GM12878 (cell line): ENCODE measurements at regions not wholly inside any gene's neighbourhood (a gene's known extent, or its start where the extent isn't known, plus 50 kb on each side); places are given as distances from the start of the nearest gene placed in this dataset.

Experiments used
- ELK1 ChIP-seq: IDR thresholded peaks from 2 replicates; pipeline ENCODE4 v1.6.1; 2012; ENCODE audit warnings: low read depth, low read length, improper control_type of control experiment
- NR2C1 ChIP-seq: fragments of 450-650 bp; IDR thresholded peaks from 2 replicates; pipeline ENCODE4 v1.6.1; 2017; ENCODE audit warnings: antibody characterized with exemption, mild to moderate bottlenecking, moderate library complexity
- SMC3 ChIP-seq: IDR thresholded peaks from 2 replicates; pipeline ENCODE4 v1.6.1; 2011; ENCODE audit warnings: low read length, improper control_type of control experiment, borderline replicate concordance
- USF2 ChIP-seq: IDR thresholded peaks from 2 replicates; pipeline ENCODE4 v1.6.1; 2011; ENCODE audit warnings: low read depth, low read length, improper control_type of control experiment, borderline replicate concordance

GRCh38 chr2:64391424-64391823, 62.5 kb upstream of the LGALSL start:
- TF ChIP-seq ELK1 (no peak), NR2C1 (no peak), SMC3 (no peak), USF2 (no peak)
